CD4-positive, alpha-beta T cell (primary cell): ENCODE measurements at regions not wholly inside any gene's neighbourhood (a gene's known extent, or its start where the extent isn't known, plus 50 kb on each side); places are given as distances from the start of the nearest gene placed in this dataset.

Experiments used
- ATAC-seq: fragments of 200-7000 bp; cut with Tn5 transposase; one replicate; pipeline ENCODE4 v1.10.0; 2022; ENCODE audit warnings: mild to moderate bottlenecking; ENCODE audit not compliant: poor library complexity
- CTCF ChIA-PET: fragments of 350-600 bp; sonication (Branson Sonifier 250); formaldehyde crosslinking; loops from one replicate; lab custom pipeline; 2021; ENCODE audit warnings: antibody characterized with exemption, inconsistent platforms; lab: Charles Lee
- POLR2A ChIA-PET: fragments of 350-600 bp; sonication (Branson Sonifier 250); formaldehyde crosslinking; loops from one replicate; lab custom pipeline; 2021; ENCODE audit warnings: antibody characterized with exemption, inconsistent platforms; lab: Charles Lee
- DNase-seq, 14 experiments: peaks; one replicate each; pipeline ENCODE4 v3.0.0-alpha.2; 2013 to 2020; ENCODE audit warnings: mixed read lengths in 2 of 14
- H3K27ac ChIP-seq, 2 donors: one replicate each; pipeline versions ENCODE4 v1.5.1 to v1.7.0; 2013; ENCODE audit warnings: low read length in 2 of 2, low read depth in 1 of 2, mild to moderate bottlenecking in 1 of 2
- H3K27me3 ChIP-seq, 2 experiments: 1 replicate in 1 of 2; 2 replicates in 1 of 2; pipeline versions ENCODE4 v1.6.1 to v1.7.0; 2013; ENCODE audit warnings: low read length in 2 of 2, control low read depth in 1 of 2, mild to moderate bottlenecking in 1 of 2, moderate library complexity in 1 of 2; ENCODE audit not compliant: insufficient read depth in 2 of 2, control insufficient read depth in 1 of 2
- H3K36me3 ChIP-seq: one replicate; pipeline ENCODE4 v1.6.1; 2013; ENCODE audit warnings: low read length, control low read depth; ENCODE audit not compliant: insufficient read depth
- H3K4me1 ChIP-seq: one replicate; pipeline ENCODE4 v1.6.1; 2013; ENCODE audit warnings: low read length, control low read depth; ENCODE audit not compliant: insufficient read depth
- H3K4me3 ChIP-seq: one replicate; pipeline ENCODE4 v1.5.1; 2013; ENCODE audit warnings: mild to moderate bottlenecking, low read length, moderate library complexity
- H3K9me3 ChIP-seq, 2 experiments: 1 replicate in 1 of 2; 2 replicates in 1 of 2; pipeline versions ENCODE4 v1.6.1 to v1.7.0; 2013; ENCODE audit warnings: low read length in 2 of 2, mild to moderate bottlenecking in 2 of 2, control low read depth in 1 of 2, moderate library complexity in 1 of 2; ENCODE audit not compliant: control insufficient read depth in 1 of 2, insufficient read depth in 1 of 2
- H3K27ac Mint-ChIP-seq: one replicate; pipeline ENCODE4 v1.8.0; 2020; ENCODE audit warnings: mixed read lengths
- H3K27me3 Mint-ChIP-seq: one replicate; pipeline ENCODE4 v1.8.0; 2021; ENCODE audit warnings: mixed read lengths
- H3K36me3 Mint-ChIP-seq: one replicate; pipeline ENCODE4 v1.8.0; 2021; ENCODE audit warnings: low read depth, mixed read lengths
- H3K4me1 Mint-ChIP-seq: one replicate; pipeline ENCODE4 v1.8.0; 2021; ENCODE audit warnings: low read depth, mixed read lengths
- H3K4me3 Mint-ChIP-seq: one replicate; pipeline ENCODE4 v1.8.0; 2020; ENCODE audit warnings: mild to moderate bottlenecking, mixed read lengths
- H3K9me3 Mint-ChIP-seq: one replicate; pipeline ENCODE4 v1.8.0; 2020; ENCODE audit warnings: mixed read lengths
- intact Hi-C, 2 experiments: fragments of 100-400 bp; cut with DNase I in 1 of 2; cut with micrococcal nuclease in 1 of 2; formaldehyde crosslinking; loops; one replicate each; pipeline versions ENCODE4 v1.15.1 to v1.9.0; 2023 to 2025; cut with DNase I, micrococcal nuclease
- TF ChIP-seq, protein P1 (sequence below): fragments of 200-600 bp; IDR thresholded peaks from one replicate; pipeline ENCODE4 v1.8.0; 2022; ENCODE audit warnings: antibody characterized with exemption, mild to moderate bottlenecking

DNA sequence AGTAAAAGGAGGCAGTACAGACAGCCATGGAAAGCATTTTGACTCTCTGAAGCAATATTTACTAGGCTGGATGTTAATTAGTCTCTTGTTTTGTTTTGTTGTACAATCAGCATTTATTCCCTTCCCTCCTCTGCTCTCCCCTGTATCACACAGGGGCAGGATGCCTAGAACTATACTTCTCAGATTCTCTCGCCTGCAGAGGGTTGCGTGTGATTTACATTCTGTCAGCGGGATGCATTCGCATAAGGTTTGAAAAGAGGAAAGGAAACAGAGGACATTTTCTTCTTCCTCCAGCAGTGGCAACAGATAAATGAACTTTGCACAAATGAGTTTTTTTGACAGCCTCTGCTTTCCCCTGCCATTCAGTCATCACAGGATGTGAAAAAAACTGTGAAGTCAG lies 188.3 kb downstream of the RSL24D1 start:
- POLR2A ChIA-PET, result no interaction called here
- H3K4me3 ChIP-seq, result no peak overlapping the region
- CTCF ChIA-PET, result no interaction called here
- peaks cover 0 to 5% of the 10 kb centered on the region in 2 experiments for H3K27me3 ChIP-seq
- no peaks in the 10 kb centered on the region for H3K9me3 ChIP-seq
- intact Hi-C loops, result no loop called here
- no peaks in the 10 kb centered on the region for H3K36me3 ChIP-seq
- no peaks in the 10 kb centered on the region for H3K4me1 ChIP-seq
- H3K4me1 Mint-ChIP-seq, result no peaks in the 10 kb centered on the region
- H3K27me3 Mint-ChIP-seq, result no peaks in the 10 kb centered on the region
- no peak overlapping the region for H3K4me3 Mint-ChIP-seq
- H3K27ac ChIP-seq, result no peak overlapping the region
- H3K36me3 Mint-ChIP-seq, result no peaks in the 10 kb centered on the region
- H3K27ac Mint-ChIP-seq, result no peak overlapping the region
- DNase-seq, result no peak
- no peak for ATAC-seq
- TF ChIP-seq, protein P1, sequence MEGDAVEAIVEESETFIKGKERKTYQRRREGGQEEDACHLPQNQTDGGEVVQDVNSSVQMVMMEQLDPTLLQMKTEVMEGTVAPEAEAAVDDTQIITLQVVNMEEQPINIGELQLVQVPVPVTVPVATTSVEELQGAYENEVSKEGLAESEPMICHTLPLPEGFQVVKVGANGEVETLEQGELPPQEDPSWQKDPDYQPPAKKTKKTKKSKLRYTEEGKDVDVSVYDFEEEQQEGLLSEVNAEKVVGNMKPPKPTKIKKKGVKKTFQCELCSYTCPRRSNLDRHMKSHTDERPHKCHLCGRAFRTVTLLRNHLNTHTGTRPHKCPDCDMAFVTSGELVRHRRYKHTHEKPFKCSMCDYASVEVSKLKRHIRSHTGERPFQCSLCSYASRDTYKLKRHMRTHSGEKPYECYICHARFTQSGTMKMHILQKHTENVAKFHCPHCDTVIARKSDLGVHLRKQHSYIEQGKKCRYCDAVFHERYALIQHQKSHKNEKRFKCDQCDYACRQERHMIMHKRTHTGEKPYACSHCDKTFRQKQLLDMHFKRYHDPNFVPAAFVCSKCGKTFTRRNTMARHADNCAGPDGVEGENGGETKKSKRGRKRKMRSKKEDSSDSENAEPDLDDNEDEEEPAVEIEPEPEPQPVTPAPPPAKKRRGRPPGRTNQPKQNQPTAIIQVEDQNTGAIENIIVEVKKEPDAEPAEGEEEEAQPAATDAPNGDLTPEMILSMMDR, result no peak
- no peaks in the 10 kb centered on the region for H3K9me3 Mint-ChIP-seq

DNA sequence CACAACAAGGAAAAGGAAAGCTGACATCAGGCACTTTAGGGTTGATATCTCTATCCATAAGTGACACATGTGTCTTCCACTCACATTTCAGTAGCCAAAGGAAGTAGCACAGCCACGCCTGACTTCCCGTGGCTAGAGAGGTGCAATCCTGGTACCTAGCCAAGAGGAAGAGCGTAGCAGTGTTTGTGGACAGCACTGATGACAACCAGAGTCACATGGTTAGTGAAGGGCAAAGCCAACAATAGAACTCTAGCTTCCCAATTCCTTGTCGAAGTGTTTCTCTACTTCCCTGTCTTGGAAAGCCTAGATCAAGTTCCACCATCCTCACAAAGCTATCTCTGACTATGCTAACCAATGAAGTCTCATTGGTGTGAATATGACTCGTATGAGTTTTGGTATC lies 189.2 kb downstream of the RSL24D1 start:
- no peak for ATAC-seq
- intact Hi-C loops, result no loop called here
- no peaks in the 10 kb centered on the region for H3K36me3 ChIP-seq
- Mint-ChIP-seq H3K9me3 (no peaks in the 10 kb centered on the region), H3K4me3 (no peak overlapping the region), H3K4me1 (no peaks in the 10 kb centered on the region), H3K36me3 (no peaks in the 10 kb centered on the region), H3K27me3 (no peaks in the 10 kb centered on the region), H3K27ac (no peak overlapping the region)
- H3K9me3 ChIP-seq, result no peaks in the 10 kb centered on the region
- H3K27ac ChIP-seq, result no peak overlapping the region
- ChIA-PET CTCF (no interaction called here), POLR2A (no interaction called here)
- no peaks in the 10 kb centered on the region for H3K4me1 ChIP-seq
- DNase-seq, result peak in 1 of 14 experiments; percentile 1
- TF ChIP-seq, protein P1, result no peak
- H3K4me3 ChIP-seq, result no peak overlapping the region
- H3K27me3 ChIP-seq, result peaks cover 0 to 5% of the 10 kb centered on the region in 2 experiments

DNA sequence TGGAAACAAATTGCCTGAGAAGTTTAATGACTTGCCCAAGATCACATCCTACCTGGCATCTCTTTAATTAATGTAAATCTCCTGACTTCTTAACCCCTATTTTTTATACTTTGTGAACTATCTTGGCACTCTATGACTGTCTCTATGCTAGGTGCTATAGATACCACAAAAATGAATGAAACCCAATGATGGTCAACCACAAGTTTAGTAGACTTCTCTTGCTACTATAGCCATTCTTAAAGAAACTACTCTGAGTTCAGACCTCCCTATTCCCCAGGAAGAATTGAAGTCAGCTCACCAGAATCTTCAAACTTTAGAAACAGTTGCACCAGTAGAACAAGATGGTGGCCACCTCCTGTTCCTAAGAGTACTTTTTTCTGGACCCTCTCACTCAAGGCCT lies 191.1 kb downstream of the RSL24D1 start:
- Mint-ChIP-seq H3K27me3 (no peaks in the 10 kb centered on the region), H3K4me1 (no peaks in the 10 kb centered on the region), H3K27ac (no peak overlapping the region), H3K36me3 (no peaks in the 10 kb centered on the region), H3K4me3 (no peak overlapping the region), H3K9me3 (no peaks in the 10 kb centered on the region)
- POLR2A ChIA-PET, result no interaction called here
- H3K9me3 ChIP-seq, result peaks cover 0 to 3% of the 10 kb centered on the region in 2 experiments
- no peak overlapping the region for H3K27ac ChIP-seq
- H3K4me1 ChIP-seq, result no peaks in the 10 kb centered on the region
- H3K36me3 ChIP-seq, result no peaks in the 10 kb centered on the region
- CTCF ChIA-PET, result no interaction called here
- intact Hi-C loops, result no loop called here
- ATAC-seq (no peak), DNase-seq (no peak)
- TF ChIP-seq, protein P1, result no peak
- H3K27me3 ChIP-seq, result no peaks in the 10 kb centered on the region
- H3K4me3 ChIP-seq, result no peak overlapping the region
